Left colon (tissue), 2 donors: ENCODE measurements at regions not wholly inside any gene's neighbourhood (a gene's known extent, or its start where the extent isn't known, plus 50 kb on each side); places are given as distances from the start of the nearest gene placed in this dataset.
A peak's percentile ranks its signal among the peaks of the same experiment; 100 is the strongest.
"Not testable (repeated sequence)": the region's sequence is repeated elsewhere in the genome, so short reads cannot be mapped to it uniquely, and the experiment has no call there.

Source experiments
- ATAC-seq: fragments of 200-7000 bp; cut with Tn5 transposase; one replicate; pipeline ENCODE4 v1.9.1; 2020; ENCODE audit warnings: mild to moderate bottlenecking, moderate library complexity
- DNase-seq, 2 donors: peaks; one replicate each; pipeline ENCODE4 v3.0.0-alpha.2; 2020
- intact Hi-C, 2 donors: fragments of 100-400 bp; cut with DNase I in 1 of 2; cut with micrococcal nuclease in 1 of 2; formaldehyde crosslinking; loops; one replicate each; pipeline versions ENCODE4 v1.11.2 to v1.14.0; 2022; cut with DNase I, micrococcal nuclease
- donor health status: DM: no; HTN: no; CAD: no.
- donor health status: DM: yes; HTN: yes; CAD: no.

- DNase-seq, intact Hi-C loops, ATAC-seq: not testable (repeated sequence)
Observed at GRCh38 chr1:219863816-219864215, 64.5 kb downstream of the SLC30A10 start.

GRCh38 chr1:219862366-219862765, 66.0 kb downstream of the SLC30A10 start:
- DNase-seq (no peak), ATAC-seq (no peak)
- intact Hi-C loops: no loop called here

- intact Hi-C loops: no loop called here
- ATAC-seq: peak; percentile 100
- no peak for DNase-seq
Observed at GRCh38 chr1:219858980-219859379, 69.4 kb downstream of the SLC30A10 start.

- ATAC-seq: peak; percentile 78
- peak; percentile 33 to 56 for DNase-seq
- intact Hi-C loops: no loop called here
Observed at GRCh38 chr1:219847215-219847855, 81.0 kb downstream of the SLC30A10 start.

GRCh38 chr1:219839595-219839994, 88.8 kb downstream of the SLC30A10 start:
- ATAC-seq, DNase-seq, intact Hi-C loops: not testable (repeated sequence)

GRCh38 chr1:219837994-219838294, 90.4 kb downstream of the SLC30A10 start:
- intact Hi-C loops: no loop called here
- DNase-seq (no peak), ATAC-seq (no peak)

- peak; percentile 72 for ATAC-seq
- no peak for DNase-seq
- intact Hi-C loops: no loop called here
Observed at GRCh38 chr1:219837274-219837993, 90.9 kb downstream of the SLC30A10 start.

- intact Hi-C loops: no loop called here
- DNase-seq: no peak
- no peak for ATAC-seq
Observed at GRCh38 chr1:219834314-219834917, 93.9 kb downstream of the SLC30A10 start.

GRCh38 chr1:219833214-219833815, 95.0 kb downstream of the SLC30A10 start:
- intact Hi-C loops: no loop called here
- no peak for ATAC-seq
- no peak for DNase-seq

- no peak for ATAC-seq
- DNase-seq: no peak
- intact Hi-C loops: no loop called here
Observed at GRCh38 chr1:219826290-219826689, 102.1 kb downstream of the SLC30A10 start.

- peak; percentile 46 for ATAC-seq
- intact Hi-C loops: no loop called here
Observed at GRCh38 chr1:219825355-219825754, 103.0 kb downstream of the SLC30A10 start.

GRCh38 chr1:219824338-219824737, 104.0 kb downstream of the SLC30A10 start:
- no peak for ATAC-seq
- no peak for DNase-seq
- intact Hi-C loops: no loop called here

More at GRCh38 chr1:219825355-219825754, 103.0 kb downstream of the SLC30A10 start:
- DNase-seq: no peak

GRCh38 chr1:219820551-219820950, 107.8 kb downstream of the SLC30A10 start:
- DNase-seq (no peak), ATAC-seq (no peak)
- intact Hi-C loops: no loop called here

- intact Hi-C loops: loop anchor here in 1 of 2 donors (10.0 kb wide), 1 partner anchor 1483 kb away; no protein-coding TSS in a partner anchor
- ATAC-seq: no peak
- DNase-seq: no peak
Observed at GRCh38 chr1:219817914-219818313, 110.4 kb downstream of the SLC30A10 start.

GRCh38 chr1:219813294-219813693, 115.1 kb downstream of the SLC30A10 start:
- ATAC-seq (no peak), DNase-seq (no peak)
- intact Hi-C loops: loop anchor here in 1 of 2 donors (10.0 kb wide), 1 partner anchor 1478 kb away; no protein-coding TSS in a partner anchor

GRCh38 chr1:219812491-219813203, 115.7 kb downstream of the SLC30A10 start:
- DNase-seq (peak; percentile 10 to 26), ATAC-seq (peak; percentile 76)
- intact Hi-C loops: loop anchor here in 1 of 2 donors (10.0 kb wide), 1 partner anchor 1478 kb away; no protein-coding TSS in a partner anchor

- intact Hi-C loops: loop anchor here in 1 of 2 donors (10.0 kb wide), 1 partner anchor 1477 kb away; no protein-coding TSS in a partner anchor
- no peak for ATAC-seq
Observed at GRCh38 chr1:219812086-219812485, 116.3 kb downstream of the SLC30A10 start.

GRCh38 chr1:219810451-219810850, 117.9 kb downstream of the SLC30A10 start:
- ATAC-seq (no peak), DNase-seq (no peak)
- intact Hi-C loops: loop anchor here in 1 of 2 donors (10.0 kb wide), 1 partner anchor 1476 kb away; no protein-coding TSS in a partner anchor

More at GRCh38 chr1:219812086-219812485, 116.3 kb downstream of the SLC30A10 start:
- no peak for DNase-seq

- DNase-seq: no peak
- intact Hi-C loops: no loop called here
- ATAC-seq: no peak
Observed at GRCh38 chr1:219808790-219809189, 119.6 kb downstream of the SLC30A10 start.
